ENCODE measurements at regions not wholly inside any gene's neighbourhood (a gene's known extent, or its start where the extent isn't known, plus 50 kb on each side); places are given as distances from the start of the nearest gene placed in this dataset.

- H3K4me3 Mint-ChIP-seq, result no peak overlapping the region
- H3K4me1 ChIP-seq (ENCODE audit: insufficient read depth), result no peaks in the 10 kb centered on the region
- no peaks in the 10 kb centered on the region for H3K9me2 ChIP-seq (ENCODE audit: insufficient read depth)
- no peaks in the 10 kb centered on the region for H3K79me2 ChIP-seq (replicated peaks; ENCODE audit: insufficient read depth)
- no peaks in the 10 kb centered on the region for H3K4me1 Mint-ChIP-seq
- H2AFZ ChIP-seq, result no peak overlapping the region
- peaks cover 8% of the 10 kb centered on the region; the same call in 1 of the 3 replicates for H3K9me3 Mint-ChIP-seq
- H3K27ac Mint-ChIP-seq, result no peak overlapping the region
- no peak for TF ChIP-seq REST (IDR thresholded peaks at IDR 0.05; ENCODE audit: unreplicated experiment)
- TF ChIP-seq ETS1 (IDR thresholded peaks at IDR 0.05), result no peak
- TF ChIP-seq NANOG (IDR thresholded peaks at IDR 0.05; ENCODE audit: borderline replicate concordance), result no peak
- no peak for TF ChIP-seq POLR2AphosphoS5 (IDR thresholded peaks at IDR 0.05; ENCODE audit: low read depth)
- no peak for TF ChIP-seq JUNB (IDR thresholded peaks at IDR 0.05; ENCODE audit: unreplicated experiment)
- no peak for TF ChIP-seq EZH2phosphoT487 (IDR thresholded peaks at IDR 0.05; ENCODE audit: unreplicated experiment)
- TF ChIP-seq STAT1 (IDR thresholded peaks at IDR 0.05; ENCODE audit: unreplicated experiment), result no peak
- TF ChIP-seq CTCF (conservative IDR thresholded peaks at IDR 0.05; ENCODE audit: low read depth in 2 of 2), result no peak
- TF ChIP-seq ZNF331 (CRISPR knock-in tag; IDR thresholded peaks at IDR 0.05; ENCODE audit: low read depth), result no peak
- TF ChIP-seq ZNF462 (CRISPR knock-in tag; IDR thresholded peaks at IDR 0.05), result no peak
- no peak for TF ChIP-seq ZNF114 (CRISPR knock-in tag; IDR thresholded peaks at IDR 0.05)
- no peak for TF ChIP-seq CREB1 (CRISPR knock-in tag; IDR thresholded peaks at IDR 0.05; ENCODE audit: low read depth)
- H4K20me1 ChIP-seq (replicated peaks; ENCODE audit: insufficient read depth), result no peaks in the 10 kb centered on the region
- no peak overlapping the region for H3K27ac ChIP-seq (ENCODE audit: low read depth)
- H3K27me3 ChIP-seq (ENCODE audit: insufficient read depth), result no peaks in the 10 kb centered on the region
- H3K4me2 ChIP-seq, result no peak overlapping the region
- no peaks in the 10 kb centered on the region for H3F3A ChIP-seq (replicated peaks; ENCODE audit: low read depth)
- no peak for ATAC-seq
- no peaks in the 10 kb centered on the region for H3K36me3 Mint-ChIP-seq (ENCODE audit: low read depth)
- no peak overlapping the region for H3K4me3 ChIP-seq
- H3K36me3 ChIP-seq (ENCODE audit: insufficient read depth), result no peaks in the 10 kb centered on the region
- peaks cover 2% of the 10 kb centered on the region for H3K27me3 Mint-ChIP-seq (ENCODE audit: insufficient read depth, low read depth, poor library complexity)
- DNase-seq (ENCODE audit: low spot score), result no peak
Observed at GRCh38 chr10:124213471-124213870, 120.1 kb upstream of the CHST15 start.
